ENCODE measurements at regions not wholly inside any gene's neighbourhood (a gene's known extent, or its start where the extent isn't known, plus 50 kb on each side); places are given as distances from the start of the nearest gene placed in this dataset.

DNA sequence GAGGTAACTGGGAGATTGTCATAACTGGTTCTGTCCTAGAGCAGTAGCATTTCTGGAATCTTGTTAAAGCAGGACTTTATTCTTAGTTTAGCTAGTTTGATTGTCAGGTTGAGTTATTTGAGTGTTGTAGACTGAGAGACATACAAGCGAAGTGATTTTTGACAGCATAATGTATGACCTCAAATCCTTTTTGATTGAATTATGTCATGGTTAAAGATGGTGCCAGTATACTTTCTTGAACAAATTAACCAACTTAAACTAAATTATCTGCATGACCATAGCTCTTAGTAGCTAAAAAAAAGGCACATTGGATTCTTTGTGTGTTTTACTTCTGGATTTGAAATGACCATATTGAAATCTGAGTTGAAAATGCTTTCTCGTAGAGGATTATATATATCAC, 626.6 kb downstream of the TMTC2 start:
- H3K4me3 Mint-ChIP-seq: no peak overlapping the region
- Histone ChIP-seq H3K4me1 (ENCODE audit: control insufficient read depth in 1 of 2, insufficient read depth in 2 of 2, low read length in 2 of 2) (no peaks in the 10 kb centered on the region), H3K27ac (ENCODE audit: low read depth in 1 of 2, low read length in 2 of 2) (no peak overlapping the region), H3K79me2 (ENCODE audit: insufficient read depth, low read length) (no peaks in the 10 kb centered on the region), H3K9ac (ENCODE audit: insufficient read depth, low read length, poor library complexity, severe bottlenecking) (no peak overlapping the region), H4K20me1 (ENCODE audit: insufficient read depth, low read length) (no peaks in the 10 kb centered on the region), H3K36me3 (replicated peaks in 1 of 2; ENCODE audit: control insufficient read depth in 1 of 2, insufficient read depth in 2 of 2, low read length in 2 of 2) (no peaks in the 10 kb centered on the region), H3K9me3 (replicated peaks in 1 of 2; ENCODE audit: control insufficient read depth in 1 of 2, insufficient read depth in 1 of 2, low read length in 2 of 2) (no peaks in the 10 kb centered on the region), H3K27me3 (ENCODE audit: control insufficient read depth in 2 of 2, insufficient read depth in 2 of 2, low read length in 2 of 2) (no peaks in the 10 kb centered on the region), H3K4me2 (replicated peaks; ENCODE audit: extremely low read depth, low read length, poor library complexity, severe bottlenecking) (no peak overlapping the region), H2AFZ (ENCODE audit: insufficient read depth, low read depth, low read length, poor library complexity, severe bottlenecking) (no peak overlapping the region), H3K4me3 (replicated peaks in 1 of 3; ENCODE audit: low read depth in 2 of 3, low read length in 3 of 3) (no peak overlapping the region)
- WGBS (ENCODE audit: insufficient coverage): no CpG with 5 or more reads among the region's 2 CpGs
- H3K27ac Mint-ChIP-seq: no peak overlapping the region
- H3K36me3 Mint-ChIP-seq: no peaks in the 10 kb centered on the region
- TF ChIP-seq, protein P1, sequence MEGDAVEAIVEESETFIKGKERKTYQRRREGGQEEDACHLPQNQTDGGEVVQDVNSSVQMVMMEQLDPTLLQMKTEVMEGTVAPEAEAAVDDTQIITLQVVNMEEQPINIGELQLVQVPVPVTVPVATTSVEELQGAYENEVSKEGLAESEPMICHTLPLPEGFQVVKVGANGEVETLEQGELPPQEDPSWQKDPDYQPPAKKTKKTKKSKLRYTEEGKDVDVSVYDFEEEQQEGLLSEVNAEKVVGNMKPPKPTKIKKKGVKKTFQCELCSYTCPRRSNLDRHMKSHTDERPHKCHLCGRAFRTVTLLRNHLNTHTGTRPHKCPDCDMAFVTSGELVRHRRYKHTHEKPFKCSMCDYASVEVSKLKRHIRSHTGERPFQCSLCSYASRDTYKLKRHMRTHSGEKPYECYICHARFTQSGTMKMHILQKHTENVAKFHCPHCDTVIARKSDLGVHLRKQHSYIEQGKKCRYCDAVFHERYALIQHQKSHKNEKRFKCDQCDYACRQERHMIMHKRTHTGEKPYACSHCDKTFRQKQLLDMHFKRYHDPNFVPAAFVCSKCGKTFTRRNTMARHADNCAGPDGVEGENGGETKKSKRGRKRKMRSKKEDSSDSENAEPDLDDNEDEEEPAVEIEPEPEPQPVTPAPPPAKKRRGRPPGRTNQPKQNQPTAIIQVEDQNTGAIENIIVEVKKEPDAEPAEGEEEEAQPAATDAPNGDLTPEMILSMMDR (IDR thresholded peaks at IDR 0.05): no peak
- H3K9me3 Mint-ChIP-seq: peaks cover 0 to 8% (median 2%) of the 10 kb centered on the region in 7 donors
- intact Hi-C loops (cut with micrococcal nuclease): no loop called here
- H3K27me3 Mint-ChIP-seq (ENCODE audit: low read depth in 3 of 3): no peaks in the 10 kb centered on the region
- no peak for DNase-seq
- no peaks in the 10 kb centered on the region for H3K4me1 Mint-ChIP-seq

DNA sequence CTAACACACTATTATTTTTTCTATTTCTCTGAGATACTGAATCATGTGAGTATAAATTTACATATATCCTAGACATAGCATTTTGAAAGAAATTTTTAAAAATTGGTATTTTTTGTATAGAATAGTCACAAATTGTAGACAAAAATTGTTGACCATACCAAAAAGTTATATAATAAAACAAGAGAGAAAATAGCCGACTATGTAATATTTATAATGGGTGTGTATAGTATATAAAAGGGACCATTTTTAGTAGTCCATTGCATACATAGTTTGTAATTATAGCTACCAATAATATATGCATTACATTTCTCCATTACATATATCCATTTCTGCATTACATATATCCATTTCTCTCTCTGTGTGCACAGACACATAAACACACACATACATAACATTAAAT, 590.2 kb downstream of the TMTC2 start:
- Histone ChIP-seq H3K9ac (ENCODE audit: insufficient read depth, low read length, poor library complexity, severe bottlenecking) (no peak overlapping the region), H3K9me3 (replicated peaks in 1 of 2; ENCODE audit: control insufficient read depth in 1 of 2, insufficient read depth in 1 of 2, low read length in 2 of 2) (peaks cover 0 to 3% of the 10 kb centered on the region in 2 donors), H3K36me3 (replicated peaks in 1 of 2; ENCODE audit: control insufficient read depth in 1 of 2, insufficient read depth in 2 of 2, low read length in 2 of 2) (no peaks in the 10 kb centered on the region), H3K4me1 (ENCODE audit: control insufficient read depth in 1 of 2, insufficient read depth in 2 of 2, low read length in 2 of 2) (no peaks in the 10 kb centered on the region), H3K27ac (ENCODE audit: low read depth in 1 of 2, low read length in 2 of 2) (no peak overlapping the region), H3K27me3 (ENCODE audit: control insufficient read depth in 2 of 2, insufficient read depth in 2 of 2, low read length in 2 of 2) (no peaks in the 10 kb centered on the region), H4K20me1 (ENCODE audit: insufficient read depth, low read length) (no peaks in the 10 kb centered on the region), H3K79me2 (ENCODE audit: insufficient read depth, low read length) (no peaks in the 10 kb centered on the region), H2AFZ (ENCODE audit: insufficient read depth, low read depth, low read length, poor library complexity, severe bottlenecking) (no peak overlapping the region), H3K4me3 (replicated peaks in 1 of 3; ENCODE audit: low read depth in 2 of 3, low read length in 3 of 3) (no peak overlapping the region), H3K4me2 (replicated peaks; ENCODE audit: extremely low read depth, low read length, poor library complexity, severe bottlenecking) (no peak overlapping the region)
- Mint-ChIP-seq H3K4me3 (no peak overlapping the region), H3K27ac (no peak overlapping the region), H3K9me3 (peaks cover 0 to 13% (median 9%) of the 10 kb centered on the region in 7 donors), H3K4me1 (no peaks in the 10 kb centered on the region), H3K27me3 (ENCODE audit: low read depth in 3 of 3) (peaks cover 0 to 5% (median 0%) of the 10 kb centered on the region in 3 donors), H3K36me3 (no peaks in the 10 kb centered on the region)
- WGBS (ENCODE audit: insufficient coverage): no CpG with 5 or more reads among the region's 1 CpG
- TF ChIP-seq, protein P1 (IDR thresholded peaks at IDR 0.05): no peak
- intact Hi-C loops (cut with micrococcal nuclease): no loop called here
- no peak for DNase-seq

Measured in CD14-positive monocyte (primary cell).